Breast epithelium (tissue), 4 donors: ENCODE measurements at regions not wholly inside any gene's neighbourhood (a gene's known extent, or its start where the extent isn't known, plus 50 kb on each side); places are given as distances from the start of the nearest gene placed in this dataset.

Source experiments
- DNase-seq, 2 donors: peaks; one replicate each; pipeline ENCODE4 v3.0.0-alpha.2; 2019; ENCODE audit warnings: low spot score in 2 of 2
- H3K27ac ChIP-seq, 2 donors: fragments of 200-600 bp; sonication (generic) in 1 of 2; one replicate each; pipeline ENCODE4 v1.5.1; 2016 to 2019; ENCODE audit warnings: mild to moderate bottlenecking in 1 of 2
- H3K27me3 ChIP-seq, 2 donors: fragments of 200-600 bp; sonication (generic) in 1 of 2; one replicate each; pipeline versions ENCODE4 v1.5.1 to v1.6.0; 2017 to 2019; ENCODE audit warnings: control low read depth in 1 of 2, mild to moderate bottlenecking in 1 of 2
- H3K36me3 ChIP-seq: fragments of 200-600 bp; one replicate; pipeline ENCODE4 v1.5.1; 2019
- H3K4me1 ChIP-seq, 2 donors: fragments of 200-600 bp; sonication (generic); one replicate each; pipeline ENCODE4 v1.5.1; 2016 to 2019; ENCODE audit warnings: control low read depth in 1 of 2
- H3K4me3 ChIP-seq, 3 donors: fragments of 200-600 bp; sonication (generic); 1 replicate in 2 of 3; 2 replicates in 1 of 3; pipeline ENCODE4 v1.5.1; 2016 to 2019; ENCODE audit warnings: mild to moderate bottlenecking in 3 of 3, moderate library complexity in 2 of 3
- H3K9me3 ChIP-seq, 2 donors: fragments of 200-600 bp; sonication (generic) in 1 of 2; one replicate each; pipeline ENCODE4 v1.5.1; 2016 to 2019; ENCODE audit warnings: control low read depth in 1 of 2
- CTCF ChIP-seq, 3 donors: fragments of 450-650 bp; IDR thresholded peaks; one replicate each; pipeline ENCODE4 v1.5.1; 2016 to 2017; ENCODE audit warnings: antibody characterized with exemption in 3 of 3, mild to moderate bottlenecking in 3 of 3, moderate library complexity in 3 of 3
- POLR2A ChIP-seq: fragments of 450-650 bp; IDR thresholded peaks from one replicate; pipeline ENCODE4 v1.6.1; 2016; ENCODE audit warnings: antibody characterized with exemption, mild to moderate bottlenecking, moderate library complexity
- POLR2AphosphoS5 ChIP-seq, 3 donors: sonication (generic); formaldehyde crosslinking; IDR thresholded peaks; one replicate each; pipeline ENCODE4 v1.6.1; 2017; ENCODE audit warnings: antibody characterized with exemption in 3 of 3
- intact Hi-C: fragments of 100-400 bp; cut with DNase I; formaldehyde crosslinking; loops from one replicate; pipeline ENCODE4 v1.15.1; 2023; ENCODE audit warnings: low total_unique reads

- Histone ChIP-seq H3K36me3 (no peaks in the 10 kb centered on the region), H3K27me3 (no peaks in the 10 kb centered on the region), H3K27ac (no peak overlapping the region), H3K4me1 (no peaks in the 10 kb centered on the region), H3K9me3 (no peaks in the 10 kb centered on the region), H3K4me3 (no peak overlapping the region)
- no peak for DNase-seq
- intact Hi-C loops: no loop called here
- TF ChIP-seq POLR2AphosphoS5 (IDR thresholded peaks at IDR 0.05) (no peak), CTCF (IDR thresholded peaks at IDR 0.05) (no peak), POLR2A (no peak)
These were observed 93.4 kb upstream of the INHBA start for GRCh38 chr7:41796331-41796730.

DNA sequence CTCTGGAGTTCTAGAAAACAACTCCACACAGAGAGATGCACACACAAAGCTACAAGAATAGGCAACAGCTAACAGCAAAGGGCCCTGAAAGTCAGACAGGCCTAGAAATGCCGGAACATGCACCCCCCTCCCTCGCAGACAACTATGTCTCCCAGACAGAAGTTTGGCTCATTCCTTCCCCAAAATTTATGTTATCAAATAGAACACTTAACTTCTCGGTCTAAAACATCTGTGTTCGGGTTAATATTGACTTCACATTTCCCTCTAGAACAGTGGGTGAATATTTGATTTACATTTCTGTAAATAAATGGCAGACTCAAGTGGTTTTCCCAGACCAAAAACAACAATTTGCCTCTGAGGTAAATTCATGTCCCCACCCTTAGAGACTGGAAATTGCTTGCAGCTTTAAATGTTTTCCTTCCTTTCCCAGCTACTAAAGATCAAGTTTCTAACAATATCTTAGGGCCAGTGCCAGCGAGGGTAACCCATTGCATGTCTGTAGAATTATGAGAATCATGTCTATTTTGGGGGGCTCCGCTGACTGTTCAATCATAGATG lies 92.5 kb upstream of the INHBA start:
- TF ChIP-seq POLR2A (no peak), POLR2AphosphoS5 (IDR thresholded peaks at IDR 0.05) (no peak), CTCF (IDR thresholded peaks at IDR 0.05) (no peak)
- H3K4me1 ChIP-seq: no peaks in the 10 kb centered on the region
- intact Hi-C loops: no loop called here
- H3K4me3 ChIP-seq: no peak overlapping the region
- H3K9me3 ChIP-seq: no peaks in the 10 kb centered on the region
- no peak for DNase-seq
- H3K27ac ChIP-seq: no peak overlapping the region
- no peaks in the 10 kb centered on the region for H3K36me3 ChIP-seq
- no peaks in the 10 kb centered on the region for H3K27me3 ChIP-seq

- intact Hi-C loops: no loop called here
- no peaks in the 10 kb centered on the region for H3K4me1 ChIP-seq
- no peaks in the 10 kb centered on the region for H3K27me3 ChIP-seq
- TF ChIP-seq POLR2AphosphoS5 (IDR thresholded peaks at IDR 0.05) (no peak), CTCF (IDR thresholded peaks at IDR 0.05) (no peak), POLR2A (no peak)
- H3K27ac ChIP-seq: no peak overlapping the region
- H3K36me3 ChIP-seq: no peaks in the 10 kb centered on the region
- no peaks in the 10 kb centered on the region for H3K9me3 ChIP-seq
- no peak for DNase-seq
- H3K4me3 ChIP-seq: no peak overlapping the region
These were observed 90.7 kb upstream of the INHBA start for GRCh38 chr7:41793556-41793955.

GRCh38 chr7:41792120-41792519 lies 89.2 kb upstream of the INHBA start:
- no peak for DNase-seq
- Histone ChIP-seq H3K4me3 (no peak overlapping the region), H3K4me1 (no peaks in the 10 kb centered on the region), H3K36me3 (no peaks in the 10 kb centered on the region), H3K27me3 (no peaks in the 10 kb centered on the region), H3K9me3 (no peaks in the 10 kb centered on the region), H3K27ac (no peak overlapping the region)
- TF ChIP-seq POLR2A: no peak
- TF ChIP-seq CTCF (IDR thresholded peaks at IDR 0.05): no peak
- TF ChIP-seq POLR2AphosphoS5 (IDR thresholded peaks at IDR 0.05): no peak
- intact Hi-C loops: no loop called here

GRCh38 chr7:41788556-41788955 lies 85.7 kb upstream of the INHBA start:
- H3K9me3 ChIP-seq: no peaks in the 10 kb centered on the region
- H3K4me3 ChIP-seq: no peak overlapping the region
- no peaks in the 10 kb centered on the region for H3K36me3 ChIP-seq
- no peaks in the 10 kb centered on the region for H3K4me1 ChIP-seq
- no peaks in the 10 kb centered on the region for H3K27me3 ChIP-seq
- no peak overlapping the region for H3K27ac ChIP-seq
- TF ChIP-seq POLR2A (no peak), CTCF (IDR thresholded peaks at IDR 0.05) (no peak), POLR2AphosphoS5 (IDR thresholded peaks at IDR 0.05) (no peak)
- DNase-seq: no peak
- intact Hi-C loops: no loop called here
